K562 (cell line): ENCODE measurements at regions not wholly inside any gene's neighbourhood (a gene's known extent, or its start where the extent isn't known, plus 50 kb on each side); places are given as distances from the start of the nearest gene placed in this dataset.

Experiments used
- ATAC-seq: fragments of 200-7000 bp; cut with Tn5 transposase; 3 replicates; pipeline ENCODE4 v1.9.1; 2020; ENCODE audit warnings: moderate library complexity
- BruUV-seq: library from RNA; stranded (reverse); fragments of 400-500 nt; replicated peaks from 2 replicates; lab custom pipeline; 2021; lab: Mats Ljungman, UMichigan
- CTCF ChIA-PET: fragments of 300-600 bp; formaldehyde crosslinking; extraction: SDS; loops from one replicate; lab custom pipeline; 2021; ENCODE audit warnings: low intra/inter-chr PET ratio; lab: Yijun Ruan, JAX
- POLR2A ChIA-PET: fragments of 300-600, 350-650 bp; sonication (Branson Sonifier 250); formaldehyde crosslinking; extraction: SDS; loops from one replicate; lab custom pipeline; 2021; ENCODE audit warnings: antibody characterized with exemption, inconsistent platforms; lab: Yijun Ruan, JAX
- DNase-seq, 4 experiments: peaks; one replicate each; pipeline versions ENCODE4 v3.0.0 to v3.0.0-alpha.2; 2011 to 2018; ENCODE audit warnings: low spot score in 3 of 4, mixed read lengths in 3 of 4; ENCODE audit errors: extremely low read depth in 1 of 4
- FAIRE-seq: peaks from 2 replicates; lab custom pipeline; 2011; peaks lifted over from hg19 to GRCh38; lab: Jason Lieb, UNC
- H2AFZ ChIP-seq: 2 replicates; pipeline ENCODE4 v1.6.0; 2011; ENCODE audit warnings: low read depth, low read length, control low read depth, inconsistent platforms
- H3K27ac ChIP-seq: fragments of 200-600 bp; 3 replicates; pipeline ENCODE4 v1.8.0; 2011; ENCODE audit warnings: low read depth, mild to moderate bottlenecking, control low read depth, inconsistent platforms, low read length, moderate library complexity, mixed read lengths; ENCODE audit errors: extremely low read depth
- H3K27me3 ChIP-seq, 2 experiments: fragments of 300-600 bp in 1 of 2; 2 replicates in 1 of 2; 3 replicates in 1 of 2; pipeline versions ENCODE4 v1.6.0 to v1.8.0; 2011; ENCODE audit warnings: inconsistent platforms in 2 of 2, low read length in 2 of 2, mild to moderate bottlenecking in 1 of 2, mixed read lengths in 1 of 2, moderate library complexity in 1 of 2; ENCODE audit not compliant: control insufficient read depth in 2 of 2, insufficient read depth in 2 of 2
- H3K36me3 ChIP-seq: fragments of 300-600 bp; 3 replicates; pipeline ENCODE4 v1.8.0; 2011; ENCODE audit warnings: mild to moderate bottlenecking, low read length, inconsistent platforms; ENCODE audit not compliant: control insufficient read depth, insufficient read depth
- H3K4me1 ChIP-seq, 2 experiments: fragments of 200-600 bp in 1 of 2; replicated peaks in 1 of 2; 2 replicates in 1 of 2; 3 replicates in 1 of 2; pipeline versions ENCODE4 v1.5.1 to v1.8.0; 2011; ENCODE audit warnings: inconsistent platforms in 2 of 2, low read length in 2 of 2, mild to moderate bottlenecking in 1 of 2, mixed read lengths in 1 of 2, moderate library complexity in 1 of 2; ENCODE audit not compliant: control insufficient read depth in 2 of 2, insufficient read depth in 2 of 2
- H3K4me2 ChIP-seq: 2 replicates; pipeline ENCODE4 v1.6.1; 2011; ENCODE audit warnings: low read length, control low read depth, inconsistent platforms, mixed read lengths; ENCODE audit not compliant: insufficient read depth
- H3K4me3 ChIP-seq: fragments of 200-600 bp; sonication (generic), shearing (Covaris generic); 2 replicates; pipeline ENCODE4 v1.5.1; 2016; ENCODE audit warnings: control low read depth, inconsistent platforms
- H3K79me2 ChIP-seq: fragments of 200-600 bp; 3 replicates; pipeline ENCODE4 v1.8.0; 2011; ENCODE audit warnings: low read length, inconsistent platforms; ENCODE audit not compliant: control insufficient read depth, insufficient read depth
- H3K9ac ChIP-seq, 2 experiments: 2 replicates each; pipeline versions ENCODE4 v1.6.0 to v1.6.1; 2011; ENCODE audit warnings: low read depth in 2 of 2, low read length in 2 of 2, control low read depth in 1 of 2, inconsistent platforms in 1 of 2, mild to moderate bottlenecking in 1 of 2, mixed read lengths in 1 of 2; ENCODE audit not compliant: insufficient read depth in 1 of 2
- H3K9me1 ChIP-seq: one replicate; pipeline ENCODE4 v1.6.0; 2011; ENCODE audit warnings: inconsistent platforms, mild to moderate bottlenecking, low read length, moderate library complexity; ENCODE audit not compliant: control insufficient read depth, insufficient read depth
- H3K9me3 ChIP-seq: replicated peaks from 2 replicates; pipeline ENCODE4 v1.5.1; 2011; ENCODE audit warnings: low read depth, low read length, inconsistent platforms; ENCODE audit not compliant: control insufficient read depth, insufficient read depth
- H4K20me1 ChIP-seq: replicated peaks from 2 replicates; pipeline ENCODE4 v1.6.1; 2011; ENCODE audit warnings: low read length, inconsistent platforms, mixed read lengths; ENCODE audit not compliant: control insufficient read depth, insufficient read depth
- CXXC5 ChIP-seq: fragments of 250-450 bp; sonication (Bioruptor Pico); IDR thresholded peaks from 2 replicates; pipeline ENCODE4 v1.8.0; 2022; ENCODE audit warnings: inconsistent platforms, mild to moderate bottlenecking, moderate library complexity
- ETS2 ChIP-seq: IDR thresholded peaks from 2 replicates; pipeline ENCODE4 v1.6.1; 2016; ENCODE audit warnings: borderline replicate concordance, missing genetic modification characterization, mild to moderate bottlenecking, moderate library complexity, missing compliant biosample characterization; ENCODE audit not compliant: poor library complexity, severe bottlenecking
- PHTF2 ChIP-seq: fragments of 250-450 bp; sonication (Bioruptor Pico); IDR thresholded peaks from 2 replicates; pipeline ENCODE4 v1.5.0; 2021; ENCODE audit warnings: mild to moderate bottlenecking
- SIN3B ChIP-seq: fragments of 450-650 bp; IDR thresholded peaks from 2 replicates; pipeline ENCODE4 v1.6.1; 2017; ENCODE audit warnings: low read depth, mild to moderate bottlenecking, moderate library complexity
- SMAD3 ChIP-seq: fragments of 450-650 bp; formaldehyde crosslinking; conservative IDR thresholded peaks from 2 replicates; pipeline ENCODE4 v1.4.0; 2020; ENCODE audit warnings: mild to moderate bottlenecking
- YY1 ChIP-seq, 3 experiments: IDR thresholded peaks; 2 replicates each; pipeline ENCODE4 v1.6.1; 2011; ENCODE audit warnings: low read length in 2 of 3, mild to moderate bottlenecking in 2 of 3, moderate library complexity in 2 of 3, borderline replicate concordance in 1 of 3, control low read depth in 1 of 3, low read depth in 1 of 3; ENCODE audit not compliant: insufficient read depth in 3 of 3, insufficient replicate concordance in 2 of 3, control insufficient read depth in 1 of 3, insufficient read length in 1 of 3; ENCODE audit errors: extremely low read depth in 1 of 3
- WGBS: fragments of 100-300 bp; shearing (Covaris generic); methylation state at CpG from one replicate; pipeline ENCODE4 v1.1.6; 2016; ENCODE audit warnings: low coverage, mixed read lengths; ENCODE audit not compliant: insufficient coverage; ENCODE audit errors: missing lambda C conversion rate; 5-methylcytosine and 5-hydroxymethylcytosine counted together
- in situ Hi-C: fragments of 300-500 bp; cut with MboI; formaldehyde crosslinking; loops from 4 replicates; pipeline ENCODE4 v1.15.0; 2018; ENCODE audit warnings: inconsistent platforms, mixed read lengths
- intact Hi-C: fragments of 100-400 bp; cut with micrococcal nuclease; formaldehyde crosslinking; loops from 2 replicates; pipeline ENCODE4 v1.14.2; 2022
- TF ChIP-seq, protein P1 (sequence below): fragments of 450-650 bp; formaldehyde crosslinking; IDR thresholded peaks from 2 replicates; pipeline ENCODE4 v1.4.0; 2022; ENCODE audit warnings: missing genetic modification characterization

DNA sequence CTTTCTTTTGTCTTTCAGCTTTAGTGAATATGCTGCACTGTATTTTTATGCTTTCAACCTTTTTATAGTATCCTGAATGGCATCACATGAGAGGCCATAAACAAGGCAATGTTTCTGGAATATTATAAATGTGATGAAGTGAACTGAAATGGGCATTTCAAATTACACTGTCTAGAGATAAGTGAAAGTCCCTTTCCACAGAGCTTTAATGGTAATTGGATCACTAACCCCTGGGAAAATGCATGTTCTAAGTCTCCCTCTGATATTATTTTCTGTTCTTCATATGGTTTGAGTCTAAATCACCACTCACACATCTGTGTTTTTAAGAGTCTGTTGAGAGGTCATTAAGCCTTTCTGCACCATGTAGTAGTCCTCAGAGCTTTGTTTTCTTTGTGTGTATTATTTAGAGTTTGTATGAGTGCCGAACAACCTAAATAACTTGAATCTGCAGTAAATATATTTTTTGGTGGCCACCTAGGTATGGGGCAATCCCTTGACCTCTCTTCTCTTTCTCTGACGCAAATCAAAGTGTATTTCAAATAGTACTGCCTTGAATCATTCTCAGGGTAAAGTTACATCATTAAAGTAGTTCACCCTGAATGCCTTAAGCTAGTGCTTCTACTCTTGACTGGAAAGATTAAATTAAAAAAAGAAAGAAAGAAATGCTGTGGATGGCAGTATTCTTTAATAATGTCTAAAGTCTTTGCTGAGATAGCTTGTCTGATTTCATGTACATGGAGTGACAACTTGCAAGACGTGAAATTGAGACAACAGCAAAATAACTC lies 1931.0 kb upstream of the CDH6 start:
- Histone ChIP-seq H2AFZ (no peak overlapping the region), H3K4me2 (no peak overlapping the region), H3K36me3 (no peaks in the 10 kb centered on the region), H3K9me1 (no peaks in the 10 kb centered on the region), H3K27me3 (no peaks in the 10 kb centered on the region), H3K9ac (no peak overlapping the region), H3K4me1 (no peaks in the 10 kb centered on the region), H3K9me3 (no peaks in the 10 kb centered on the region), H3K27ac (no peak overlapping the region), H3K4me3 (no peak overlapping the region), H4K20me1 (no peaks in the 10 kb centered on the region), H3K79me2 (no peaks in the 10 kb centered on the region)
- CTCF ChIA-PET: no interaction called here
- POLR2A ChIA-PET: no interaction called here
- no peak for TF ChIP-seq CXXC5 (CRISPR knock-in tag)
- TF ChIP-seq SMAD3 (CRISPR knock-in tag): no peak
- no peak for TF ChIP-seq ETS2 (tag)
- TF ChIP-seq, protein P1, sequence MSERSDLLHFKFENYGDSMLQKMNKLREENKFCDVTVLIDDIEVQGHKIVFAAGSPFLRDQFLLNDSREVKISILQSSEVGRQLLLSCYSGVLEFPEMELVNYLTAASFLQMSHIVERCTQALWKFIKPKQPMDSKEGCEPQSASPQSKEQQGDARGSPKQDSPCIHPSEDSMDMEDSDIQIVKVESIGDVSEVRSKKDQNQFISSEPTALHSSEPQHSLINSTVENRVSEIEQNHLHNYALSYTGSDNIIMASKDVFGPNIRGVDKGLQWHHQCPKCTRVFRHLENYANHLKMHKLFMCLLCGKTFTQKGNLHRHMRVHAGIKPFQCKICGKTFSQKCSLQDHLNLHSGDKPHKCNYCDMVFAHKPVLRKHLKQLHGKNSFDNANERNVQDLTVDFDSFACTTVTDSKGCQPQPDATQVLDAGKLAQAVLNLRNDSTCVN (CRISPR knock-in tag): no peak
- no peak for TF ChIP-seq YY1 (IDR thresholded peaks at IDR 0.05; ENCODE audit: borderline replicate concordance in 1 of 3, control insufficient read depth in 1 of 3, extremely low read depth in 1 of 3, insufficient read depth in 3 of 3, insufficient read length in 1 of 3, insufficient replicate concordance in 2 of 3, low read depth in 1 of 3, low read length in 2 of 3)
- no peak for TF ChIP-seq PHTF2 (CRISPR knock-in tag)
- no peak for TF ChIP-seq SIN3B
- ATAC-seq (no peak), FAIRE-seq (no peak), DNase-seq (no peak)
- no TSS peak for BruUV-seq
- in situ Hi-C loops: no loop called here
- intact Hi-C loops: no loop called here
- WGBS: 2% methylated on average over 3 of the region's 3 CpGs
